Cardiac muscle cell (in vitro differentiated cells and primary cell): ENCODE measurements at regions not wholly inside any gene's neighbourhood (a gene's known extent, or its start where the extent isn't known, plus 50 kb on each side); places are given as distances from the start of the nearest gene placed in this dataset.

Experiments
- DNase-seq, 2 donors: peaks; one replicate each; pipeline versions ENCODE4 v3.0.0 to v3.0.0-alpha.2; 2010 to 2017; ENCODE audit warnings: low read depth in 1 of 2, low spot score in 1 of 2
- H3K27ac ChIP-seq: fragments of 200-600 bp; sonication (generic); 2 replicates; pipeline ENCODE4 v1.5.1; 2016
- H3K27me3 ChIP-seq: fragments of 200-600 bp; sonication (generic); 2 replicates; pipeline ENCODE4 v1.6.0; 2016; ENCODE audit warnings: control low read depth
- H3K36me3 ChIP-seq: fragments of 200-600 bp; sonication (generic); 2 replicates; pipeline ENCODE4 v1.5.1; 2016; ENCODE audit warnings: control low read depth
- H3K4me1 ChIP-seq: fragments of 200-600 bp; sonication (generic); 2 replicates; pipeline ENCODE4 v1.8.1; 2017; ENCODE audit warnings: low read depth, mild to moderate bottlenecking, mixed run types
- H3K4me3 ChIP-seq: fragments of 200-600 bp; sonication (generic); 2 replicates; pipeline ENCODE4 v1.5.1; 2016; ENCODE audit warnings: mild to moderate bottlenecking
- H3K9me3 ChIP-seq: fragments of 200-600 bp; sonication (generic); 2 replicates; pipeline ENCODE4 v1.5.1; 2017; ENCODE audit warnings: low read depth, mild to moderate bottlenecking, control low read depth
- TF ChIP-seq, protein P1 (sequence below): IDR thresholded peaks from 2 replicates; pipeline ENCODE4 v1.5.1; 2012; ENCODE audit warnings: low read depth, mild to moderate bottlenecking, low read length

DNA sequence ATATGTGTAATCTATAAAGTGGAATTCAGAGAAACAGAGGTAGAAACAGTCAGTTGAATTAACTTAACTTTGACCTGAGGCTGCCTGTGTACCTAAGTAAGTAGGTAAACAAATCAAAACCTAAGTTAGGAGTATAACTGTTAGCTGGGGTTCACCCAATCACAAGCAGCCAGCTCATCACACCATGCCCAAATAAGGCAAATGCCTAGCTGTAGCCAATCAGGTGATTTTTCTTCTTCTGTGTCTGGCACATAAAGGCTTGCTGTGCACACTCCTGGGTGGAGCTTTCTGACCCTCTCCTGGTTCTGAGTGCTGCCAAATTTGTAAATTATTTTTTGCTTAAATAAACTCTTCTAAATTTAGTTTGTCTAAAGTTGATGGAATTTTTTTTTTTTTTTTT is 54.7 kb upstream of the TRIM39 start:
- H3K36me3 ChIP-seq: no peaks in the 10 kb centered on the region
- no peaks in the 10 kb centered on the region for H3K9me3 ChIP-seq
- DNase-seq: no peak
- no peak overlapping the region for H3K27ac ChIP-seq
- H3K4me1 ChIP-seq: no peaks in the 10 kb centered on the region
- no peak overlapping the region for H3K4me3 ChIP-seq
- TF ChIP-seq, protein P1, sequence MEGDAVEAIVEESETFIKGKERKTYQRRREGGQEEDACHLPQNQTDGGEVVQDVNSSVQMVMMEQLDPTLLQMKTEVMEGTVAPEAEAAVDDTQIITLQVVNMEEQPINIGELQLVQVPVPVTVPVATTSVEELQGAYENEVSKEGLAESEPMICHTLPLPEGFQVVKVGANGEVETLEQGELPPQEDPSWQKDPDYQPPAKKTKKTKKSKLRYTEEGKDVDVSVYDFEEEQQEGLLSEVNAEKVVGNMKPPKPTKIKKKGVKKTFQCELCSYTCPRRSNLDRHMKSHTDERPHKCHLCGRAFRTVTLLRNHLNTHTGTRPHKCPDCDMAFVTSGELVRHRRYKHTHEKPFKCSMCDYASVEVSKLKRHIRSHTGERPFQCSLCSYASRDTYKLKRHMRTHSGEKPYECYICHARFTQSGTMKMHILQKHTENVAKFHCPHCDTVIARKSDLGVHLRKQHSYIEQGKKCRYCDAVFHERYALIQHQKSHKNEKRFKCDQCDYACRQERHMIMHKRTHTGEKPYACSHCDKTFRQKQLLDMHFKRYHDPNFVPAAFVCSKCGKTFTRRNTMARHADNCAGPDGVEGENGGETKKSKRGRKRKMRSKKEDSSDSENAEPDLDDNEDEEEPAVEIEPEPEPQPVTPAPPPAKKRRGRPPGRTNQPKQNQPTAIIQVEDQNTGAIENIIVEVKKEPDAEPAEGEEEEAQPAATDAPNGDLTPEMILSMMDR: no peak
- no peaks in the 10 kb centered on the region for H3K27me3 ChIP-seq

GRCh38 chr6:30267423-30267822 is 54.2 kb upstream of the TRIM26 start:
- no peaks in the 10 kb centered on the region for H3K36me3 ChIP-seq
- TF ChIP-seq, protein P1: no peak
- H3K27ac ChIP-seq: no peak overlapping the region
- no peaks in the 10 kb centered on the region for H3K9me3 ChIP-seq
- no peaks in the 10 kb centered on the region for H3K27me3 ChIP-seq
- no peak for DNase-seq
- no peaks in the 10 kb centered on the region for H3K4me1 ChIP-seq
- no peak overlapping the region for H3K4me3 ChIP-seq

DNA sequence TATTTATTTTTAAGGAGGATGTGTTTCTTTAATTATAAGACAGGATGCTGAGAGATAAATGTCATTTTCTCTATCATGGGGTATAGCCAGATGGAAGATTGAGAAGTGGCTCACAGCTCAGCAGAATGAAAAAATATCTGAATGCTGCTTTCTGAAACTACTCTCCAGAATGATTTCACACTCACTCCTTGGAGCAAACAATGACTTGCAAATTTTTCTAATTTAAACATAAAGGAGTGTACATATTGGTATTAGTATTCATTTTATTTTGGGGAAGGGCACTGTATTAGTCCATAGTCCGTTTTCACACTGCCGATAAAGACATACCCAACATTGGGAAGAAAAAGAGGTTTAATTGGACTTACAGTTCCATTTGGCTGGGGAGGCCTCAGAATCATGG is 52.4 kb upstream of the TRIM26 start:
- H3K9me3 ChIP-seq: no peaks in the 10 kb centered on the region
- H3K4me1 ChIP-seq: no peaks in the 10 kb centered on the region
- TF ChIP-seq, protein P1: no peak
- H3K27me3 ChIP-seq: peaks cover 11% of the 10 kb centered on the region
- no peak overlapping the region for H3K27ac ChIP-seq
- no peaks in the 10 kb centered on the region for H3K36me3 ChIP-seq
- no peak for DNase-seq
- no peak overlapping the region for H3K4me3 ChIP-seq

DNA sequence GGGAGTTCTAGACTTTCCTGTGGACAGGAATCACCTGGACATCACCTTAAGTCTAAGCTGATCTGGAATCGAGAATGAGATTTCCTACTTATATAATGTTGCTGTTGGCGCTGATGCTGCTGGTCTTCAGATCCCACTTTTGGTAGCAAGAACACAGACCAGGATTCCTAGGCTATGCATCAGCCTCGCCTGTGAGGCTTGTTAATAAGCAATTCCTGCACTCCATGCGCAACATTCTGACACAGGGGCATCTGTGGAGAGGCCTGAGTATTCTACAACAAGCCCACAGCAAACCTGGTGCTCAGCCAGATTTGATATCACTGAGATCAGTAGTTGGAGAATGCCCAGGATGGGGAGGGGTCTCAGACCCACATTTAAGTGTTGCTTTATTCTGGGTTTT is 52.0 kb upstream of the TRIM26 start:
- Histone ChIP-seq H3K36me3 (no peaks in the 10 kb centered on the region), H3K4me1 (no peaks in the 10 kb centered on the region), H3K27me3 (peaks cover 15% of the 10 kb centered on the region), H3K9me3 (no peaks in the 10 kb centered on the region), H3K4me3 (no peak overlapping the region), H3K27ac (no peak overlapping the region)
- no peak for DNase-seq
- TF ChIP-seq, protein P1: no peak

DNA sequence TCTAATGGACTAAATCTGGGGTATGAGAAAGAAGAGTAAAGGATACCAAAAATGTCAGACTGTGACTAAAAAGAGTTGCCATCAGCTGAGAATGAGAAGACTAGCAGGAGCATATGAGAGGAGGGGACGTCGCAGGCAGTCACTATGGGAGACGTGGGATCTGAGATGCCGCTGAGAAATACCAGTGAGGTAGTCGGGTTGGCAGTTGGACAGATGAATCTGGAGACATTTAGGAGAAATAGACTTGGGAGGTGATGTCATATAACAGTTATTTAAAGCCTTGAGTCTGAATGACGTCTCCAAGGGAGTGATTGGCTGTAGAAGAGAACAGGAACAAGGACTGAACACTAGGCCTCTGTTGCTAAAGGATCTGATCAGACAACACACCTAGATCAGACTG is 51.5 kb upstream of the TRIM26 start:
- H3K36me3 ChIP-seq: no peaks in the 10 kb centered on the region
- H3K4me1 ChIP-seq: no peaks in the 10 kb centered on the region
- H3K27ac ChIP-seq: no peak overlapping the region
- H3K9me3 ChIP-seq: no peaks in the 10 kb centered on the region
- peaks cover 19% of the 10 kb centered on the region for H3K27me3 ChIP-seq
- no peak overlapping the region for H3K4me3 ChIP-seq
- DNase-seq: no peak
- TF ChIP-seq, protein P1: no peak

- no peaks in the 10 kb centered on the region for H3K4me1 ChIP-seq
- no peaks in the 10 kb centered on the region for H3K36me3 ChIP-seq
- H3K27ac ChIP-seq: no peak overlapping the region
- TF ChIP-seq, protein P1: no peak
- H3K4me3 ChIP-seq: no peak overlapping the region
- DNase-seq: peak in 1 of 2 donors; percentile 17
- no peaks in the 10 kb centered on the region for H3K9me3 ChIP-seq
- peaks cover 19% of the 10 kb centered on the region for H3K27me3 ChIP-seq
Measured at GRCh38 chr6:30263734-30264133, 50.5 kb upstream of the TRIM26 start.
